Duodenal mucosa (tissue), 2 donors: ENCODE measurements at regions not wholly inside any gene's neighbourhood (a gene's known extent, or its start where the extent isn't known, plus 50 kb on each side); places are given as distances from the start of the nearest gene placed in this dataset.

Experiments used
- H3K27ac ChIP-seq: one replicate; pipeline ENCODE4 v1.7.0; 2013; ENCODE audit warnings: low read depth, low read length
- H3K27me3 ChIP-seq, 2 donors: one replicate each; pipeline ENCODE4 v1.7.0; 2013; ENCODE audit warnings: low read length in 2 of 2, control low read depth in 1 of 2; ENCODE audit not compliant: insufficient read depth in 2 of 2, control insufficient read depth in 1 of 2
- H3K36me3 ChIP-seq, 2 donors: one replicate each; pipeline ENCODE4 v1.7.0; 2013; ENCODE audit warnings: low read length in 2 of 2, control low read depth in 1 of 2; ENCODE audit not compliant: insufficient read depth in 2 of 2, control insufficient read depth in 1 of 2
- H3K4me1 ChIP-seq, 2 donors: one replicate each; pipeline ENCODE4 v1.7.0; 2013; ENCODE audit warnings: low read length in 2 of 2, control low read depth in 1 of 2; ENCODE audit not compliant: insufficient read depth in 2 of 2, control insufficient read depth in 1 of 2
- H3K4me3 ChIP-seq, 2 donors: one replicate each; pipeline ENCODE4 v1.7.0; 2013; ENCODE audit warnings: low read length in 2 of 2, low read depth in 1 of 2
- H3K9ac ChIP-seq, 2 donors: one replicate each; pipeline ENCODE4 v1.7.0; 2013; ENCODE audit warnings: low read length in 2 of 2, low read depth in 1 of 2
- H3K9me3 ChIP-seq, 2 donors: one replicate each; pipeline ENCODE4 v1.7.0; 2013; ENCODE audit warnings: low read length in 2 of 2, control low read depth in 1 of 2; ENCODE audit not compliant: control insufficient read depth in 1 of 2

DNA sequence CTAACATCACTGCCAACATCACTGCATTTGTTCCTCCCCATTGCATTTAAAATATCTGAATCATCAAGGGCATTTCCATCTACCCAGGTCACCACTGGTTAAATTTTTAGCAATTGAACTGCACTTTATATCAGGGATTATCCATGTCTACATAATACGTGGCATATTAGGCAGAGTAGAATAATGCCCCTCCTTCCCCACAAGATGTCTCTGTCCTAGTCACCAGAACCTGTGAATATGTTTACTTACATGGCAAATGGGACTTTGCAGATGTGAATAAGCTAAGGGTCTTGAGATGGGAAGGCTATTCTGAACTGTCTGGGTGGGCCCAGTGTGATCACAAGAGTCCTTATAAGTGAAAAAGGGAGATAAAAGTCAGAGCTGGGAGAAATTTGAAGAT is 181.7 kb upstream of the ARID2 start:
- Histone ChIP-seq H3K27ac (no peak overlapping the region), H3K9ac (no peak overlapping the region), H3K4me1 (no peaks in the 10 kb centered on the region), H3K4me3 (no peak overlapping the region), H3K27me3 (no peaks in the 10 kb centered on the region), H3K9me3 (no peaks in the 10 kb centered on the region), H3K36me3 (no peaks in the 10 kb centered on the region)

DNA sequence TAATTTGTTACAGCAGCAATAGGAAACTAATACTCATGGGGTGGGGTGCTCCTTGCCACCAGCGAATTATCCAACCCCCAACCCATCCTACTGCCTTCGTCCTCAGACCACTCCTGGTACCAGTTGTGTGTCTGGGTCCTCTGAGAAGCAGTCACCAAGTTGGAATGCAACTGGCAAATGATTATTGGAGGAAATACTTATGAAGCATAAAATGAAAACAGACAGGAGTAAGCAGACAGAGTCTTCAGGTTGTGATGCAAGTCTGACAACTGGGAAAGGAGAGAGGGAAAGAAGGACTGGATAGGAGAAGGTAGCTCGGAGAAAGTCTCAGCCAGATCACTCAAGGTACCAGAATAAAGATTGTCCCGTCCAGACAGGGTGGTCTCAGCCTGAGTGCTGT is 181.1 kb upstream of the ARID2 start:
- Histone ChIP-seq H3K27ac (no peak overlapping the region), H3K4me1 (no peaks in the 10 kb centered on the region), H3K27me3 (no peaks in the 10 kb centered on the region), H3K36me3 (no peaks in the 10 kb centered on the region), H3K9ac (no peak overlapping the region), H3K4me3 (no peak overlapping the region), H3K9me3 (no peaks in the 10 kb centered on the region)

DNA sequence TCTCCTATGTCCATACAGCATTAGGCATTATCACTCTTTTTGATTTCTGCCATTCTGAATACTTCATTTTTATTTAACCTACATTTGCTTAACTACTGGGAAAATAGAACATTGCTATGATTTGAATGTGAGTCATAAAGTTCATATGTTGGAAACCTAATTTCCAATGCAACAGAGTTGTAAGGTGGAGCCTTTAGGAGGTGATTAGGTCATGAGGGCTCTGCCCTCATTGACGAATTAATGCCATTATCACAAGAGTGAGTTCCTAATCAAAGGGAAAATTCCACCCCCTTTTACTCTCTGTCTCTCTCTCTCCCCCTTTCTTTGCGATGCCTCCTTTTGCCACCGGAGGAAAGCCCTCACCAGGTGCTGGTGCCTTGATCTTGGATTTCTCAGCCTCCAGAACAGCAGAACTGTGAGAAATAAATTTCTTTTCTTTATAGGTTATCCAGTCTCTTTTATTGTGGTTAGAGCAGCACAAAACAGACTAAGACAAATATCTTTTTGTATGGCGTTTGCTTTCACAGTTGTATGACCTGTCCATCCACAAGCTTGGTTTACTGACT is 180.1 kb upstream of the ARID2 start:
- Histone ChIP-seq H3K27me3 (no peaks in the 10 kb centered on the region), H3K36me3 (no peaks in the 10 kb centered on the region), H3K9me3 (no peaks in the 10 kb centered on the region), H3K4me3 (no peak overlapping the region), H3K4me1 (no peaks in the 10 kb centered on the region), H3K9ac (no peak overlapping the region), H3K27ac (no peak overlapping the region)

DNA sequence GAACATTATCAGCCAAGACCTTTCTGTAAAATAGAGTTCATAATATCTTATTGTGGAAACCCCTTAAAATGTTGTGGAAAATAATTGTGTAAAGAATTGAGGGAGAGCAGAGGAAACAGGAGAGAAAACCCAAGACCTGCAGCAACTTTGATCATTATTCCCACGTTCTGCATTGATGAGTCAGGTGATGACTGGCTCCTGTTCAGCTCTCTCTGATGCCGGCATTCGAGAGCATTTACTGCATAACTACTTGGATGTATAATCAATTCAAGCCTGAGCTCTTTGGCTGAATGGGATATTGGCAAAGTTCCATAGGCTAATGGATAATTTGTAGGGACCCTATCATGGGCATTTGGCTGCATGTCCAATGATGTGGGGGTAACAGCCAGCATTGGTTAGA is 176.3 kb upstream of the ARID2 start:
- no peak overlapping the region for H3K4me3 ChIP-seq
- no peak overlapping the region for H3K27ac ChIP-seq
- no peak overlapping the region for H3K9ac ChIP-seq
- H3K9me3 ChIP-seq: no peaks in the 10 kb centered on the region
- H3K36me3 ChIP-seq: no peaks in the 10 kb centered on the region
- H3K4me1 ChIP-seq: no peaks in the 10 kb centered on the region
- H3K27me3 ChIP-seq: no peaks in the 10 kb centered on the region

DNA sequence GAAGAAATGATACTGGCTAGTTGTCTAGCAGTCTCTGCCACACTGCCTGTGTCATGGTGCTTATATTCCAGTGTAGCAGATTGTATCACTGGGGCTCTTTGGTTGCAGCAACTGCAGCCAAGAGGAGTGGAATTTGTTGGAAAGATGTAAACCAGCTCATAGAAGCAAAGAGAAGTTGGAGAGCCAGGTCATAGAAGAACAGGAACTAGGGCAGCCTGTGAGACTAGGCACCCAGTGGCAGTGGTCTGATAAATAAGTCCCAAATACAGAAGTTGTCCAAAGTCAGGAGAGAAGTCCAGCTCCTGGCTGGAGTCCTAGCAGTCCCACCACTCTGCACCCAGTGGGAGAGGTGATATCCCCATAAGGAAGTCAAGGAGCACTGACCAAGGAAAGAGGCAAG is 172.5 kb upstream of the ARID2 start:
- no peaks in the 10 kb centered on the region for H3K4me1 ChIP-seq
- H3K36me3 ChIP-seq: no peaks in the 10 kb centered on the region
- H3K9ac ChIP-seq: no peak overlapping the region
- no peaks in the 10 kb centered on the region for H3K9me3 ChIP-seq
- H3K27ac ChIP-seq: no peak overlapping the region
- no peaks in the 10 kb centered on the region for H3K27me3 ChIP-seq
- no peak overlapping the region for H3K4me3 ChIP-seq

DNA sequence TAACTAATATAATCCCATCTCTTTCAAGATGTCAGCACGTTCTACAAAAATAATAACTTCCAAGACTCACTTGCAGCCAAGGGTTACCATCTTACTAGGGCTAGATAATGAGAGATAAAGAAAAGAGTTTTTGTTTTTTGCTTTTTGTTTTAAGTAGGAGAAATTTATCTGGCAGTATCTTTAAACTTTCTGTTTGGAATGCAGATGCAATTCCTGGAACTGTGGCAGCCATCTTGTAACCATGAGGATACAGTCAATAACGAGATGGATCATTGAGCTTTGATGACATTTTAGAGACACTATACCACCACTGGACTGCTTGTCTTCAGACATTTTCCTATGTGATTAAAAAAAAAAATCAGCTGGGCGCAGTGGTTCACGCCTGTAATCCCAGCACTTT is 171.2 kb upstream of the ARID2 start:
- H3K4me3 ChIP-seq: no peak overlapping the region
- H3K9me3 ChIP-seq: no peaks in the 10 kb centered on the region
- H3K4me1 ChIP-seq: no peaks in the 10 kb centered on the region
- H3K9ac ChIP-seq: no peak overlapping the region
- no peaks in the 10 kb centered on the region for H3K36me3 ChIP-seq
- H3K27me3 ChIP-seq: no peaks in the 10 kb centered on the region
- no peak overlapping the region for H3K27ac ChIP-seq

DNA sequence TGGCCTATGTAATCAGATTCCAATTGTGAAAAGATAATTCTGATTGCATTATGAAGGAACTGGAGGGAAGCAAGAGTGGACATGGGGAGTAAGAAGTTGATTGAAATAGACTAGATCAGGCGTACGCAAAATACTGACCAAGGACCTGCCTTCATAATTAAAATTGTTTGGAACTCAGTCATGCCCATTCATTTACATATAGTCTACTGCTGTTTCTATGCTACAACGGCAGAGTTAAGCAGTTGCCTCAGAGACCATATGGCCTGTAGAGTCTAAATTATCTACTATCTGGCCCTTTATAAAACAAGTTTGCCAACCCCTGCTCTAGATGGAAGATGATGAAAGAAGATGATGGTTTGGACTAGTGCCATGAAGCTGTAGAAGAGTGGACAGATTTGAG is 170.0 kb upstream of the ARID2 start:
- no peak overlapping the region for H3K9ac ChIP-seq
- H3K27ac ChIP-seq: no peak overlapping the region
- H3K4me3 ChIP-seq: no peak overlapping the region
- no peaks in the 10 kb centered on the region for H3K27me3 ChIP-seq
- no peaks in the 10 kb centered on the region for H3K36me3 ChIP-seq
- no peaks in the 10 kb centered on the region for H3K9me3 ChIP-seq
- no peaks in the 10 kb centered on the region for H3K4me1 ChIP-seq

DNA sequence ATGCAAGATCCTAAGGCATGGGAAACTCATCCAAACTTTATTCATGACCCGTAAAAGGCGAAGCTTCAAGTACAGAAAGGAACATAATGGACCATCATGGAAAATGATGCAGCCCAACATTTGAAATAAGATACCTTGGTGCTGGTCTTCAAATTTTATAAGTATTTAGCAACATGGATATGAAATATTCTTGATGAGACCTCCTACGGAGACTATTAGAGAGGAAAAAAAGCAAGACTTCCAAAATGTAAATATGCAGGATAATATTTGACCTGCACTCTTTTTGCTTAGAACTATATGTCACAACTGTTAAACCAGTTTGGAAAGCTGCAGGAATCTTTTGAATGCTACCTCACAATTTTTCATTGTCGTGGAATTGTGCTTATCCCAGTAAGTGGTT is 168.8 kb upstream of the ARID2 start:
- H3K4me3 ChIP-seq: no peak overlapping the region

DNA sequence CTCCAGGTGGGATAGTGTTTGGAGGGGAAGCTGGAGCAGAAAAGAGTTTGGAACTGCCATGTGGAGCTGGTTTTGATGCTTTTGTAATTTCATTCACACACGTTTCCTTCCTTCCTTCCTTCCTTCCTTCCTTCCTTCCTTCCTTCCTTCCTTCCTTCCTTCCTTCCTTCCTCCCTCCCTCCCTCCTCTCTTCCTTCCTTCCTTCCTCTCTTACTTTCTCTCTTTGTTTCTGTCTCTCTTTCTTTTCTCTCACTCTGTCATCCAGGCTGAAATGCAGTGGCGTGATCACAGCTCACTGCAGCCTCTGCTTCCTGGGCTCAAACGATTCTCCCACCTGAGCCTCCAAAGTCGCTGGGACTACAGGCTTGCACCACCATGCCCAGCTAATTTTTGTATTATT is 168.0 kb upstream of the ARID2 start:
- no peak overlapping the region for H3K4me3 ChIP-seq
- H3K36me3 ChIP-seq: no peaks in the 10 kb centered on the region
- no peak overlapping the region for H3K9ac ChIP-seq
- no peak overlapping the region for H3K27ac ChIP-seq
- H3K27me3 ChIP-seq: no peaks in the 10 kb centered on the region
- H3K4me1 ChIP-seq: no peaks in the 10 kb centered on the region
- no peaks in the 10 kb centered on the region for H3K9me3 ChIP-seq

More for the DNA sequence above, 168.8 kb upstream of the ARID2 start:
- H3K9ac ChIP-seq: no peak overlapping the region
- no peaks in the 10 kb centered on the region for H3K9me3 ChIP-seq
- no peaks in the 10 kb centered on the region for H3K27me3 ChIP-seq
- H3K27ac ChIP-seq: no peak overlapping the region
- no peaks in the 10 kb centered on the region for H3K36me3 ChIP-seq
- H3K4me1 ChIP-seq: no peaks in the 10 kb centered on the region

DNA sequence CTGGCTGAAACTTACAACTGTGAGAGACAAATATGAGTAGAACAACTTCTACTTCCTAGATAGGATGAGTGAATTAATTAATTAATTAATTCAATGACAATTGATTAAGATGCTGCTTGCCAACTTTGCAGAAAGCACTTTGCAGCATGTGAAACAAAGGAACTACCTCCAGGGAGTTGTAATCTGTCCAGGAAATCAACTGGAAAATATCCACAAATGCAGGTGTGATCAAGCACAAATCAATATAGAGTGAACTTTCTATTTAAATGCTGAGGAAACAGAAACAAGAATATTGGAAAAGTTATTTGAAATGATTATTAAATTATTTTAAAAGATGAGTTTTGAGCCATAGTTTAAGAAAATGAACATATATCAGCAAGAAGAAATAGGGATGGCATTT is 163.9 kb upstream of the ARID2 start:
- Histone ChIP-seq H3K4me3 (no peak overlapping the region), H3K9ac (no peak overlapping the region), H3K9me3 (no peaks in the 10 kb centered on the region), H3K27me3 (no peaks in the 10 kb centered on the region), H3K4me1 (peaks cover 0 to 5% of the 10 kb centered on the region in 2 donors), H3K27ac (no peak overlapping the region), H3K36me3 (no peaks in the 10 kb centered on the region)

DNA sequence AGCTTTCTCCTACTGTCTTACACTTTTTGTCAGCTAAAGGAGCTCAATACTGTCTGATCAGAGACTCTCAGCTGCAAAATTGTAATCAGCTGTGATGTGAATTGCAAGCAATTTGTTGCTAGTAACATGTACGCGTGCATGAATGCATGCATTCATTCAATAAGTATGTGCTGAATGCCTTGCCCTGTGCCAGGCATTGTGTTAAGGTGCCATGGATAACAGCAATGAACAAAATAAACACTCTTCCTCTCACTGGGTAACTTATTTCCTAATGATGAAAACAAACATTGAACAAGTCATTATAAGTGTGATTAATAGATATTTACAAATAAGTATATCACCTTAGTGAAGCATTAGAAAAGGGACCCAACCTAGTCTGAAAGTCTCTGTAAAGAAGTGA is 163.2 kb upstream of the ARID2 start:
- no peaks in the 10 kb centered on the region for H3K9me3 ChIP-seq
- H3K4me3 ChIP-seq: no peak overlapping the region
- H3K27me3 ChIP-seq: no peaks in the 10 kb centered on the region
- H3K9ac ChIP-seq: no peak overlapping the region
- peaks cover 0 to 5% of the 10 kb centered on the region in 2 donors for H3K4me1 ChIP-seq
- H3K36me3 ChIP-seq: no peaks in the 10 kb centered on the region
- H3K27ac ChIP-seq: no peak overlapping the region
